AML-193 (cell line): ENCODE measurements at regions not wholly inside any gene's neighbourhood (a gene's known extent, or its start where the extent isn't known, plus 50 kb on each side); places are given as distances from the start of the nearest gene placed in this dataset.

Source experiments
- DNase-seq, 2 experiments: peaks; one replicate each; lab custom pipeline; 2025; lab: John Stamatoyannopoulos, UW

GRCh38 chrX:58051346-58051745, 141.1 kb upstream of the ZXDA start:
- no peak for DNase-seq

DNA sequence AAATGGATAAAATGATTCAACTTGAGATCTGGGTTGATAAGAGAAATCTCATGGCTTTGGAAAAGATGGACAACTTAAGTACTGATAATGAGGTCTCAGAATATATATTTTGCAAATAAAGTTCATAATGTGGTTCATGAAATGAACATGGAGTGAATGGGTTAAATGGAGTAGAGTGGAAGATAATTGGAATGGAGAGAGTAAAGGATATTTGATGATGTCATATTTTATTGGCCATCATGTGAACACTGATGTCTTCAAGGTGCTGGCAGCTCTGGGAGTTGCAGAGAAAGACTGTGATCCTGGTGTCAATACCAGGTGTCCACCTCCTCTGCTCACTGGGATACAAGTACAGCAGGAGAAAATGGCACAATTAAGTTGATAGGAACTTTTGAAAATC, 133.9 kb upstream of the ZXDA start:
- DNase-seq, result no peak

- peak; percentile 8 to 14 for DNase-seq
Measured at GRCh38 chrX:58025979-58026378, 115.7 kb upstream of the ZXDA start.

GRCh38 chrX:57985951-57986350, 75.7 kb upstream of the ZXDA start:
- no peak for DNase-seq

GRCh38 chrX:57984620-57985019, 74.4 kb upstream of the ZXDA start:
- DNase-seq, result no peak

DNA sequence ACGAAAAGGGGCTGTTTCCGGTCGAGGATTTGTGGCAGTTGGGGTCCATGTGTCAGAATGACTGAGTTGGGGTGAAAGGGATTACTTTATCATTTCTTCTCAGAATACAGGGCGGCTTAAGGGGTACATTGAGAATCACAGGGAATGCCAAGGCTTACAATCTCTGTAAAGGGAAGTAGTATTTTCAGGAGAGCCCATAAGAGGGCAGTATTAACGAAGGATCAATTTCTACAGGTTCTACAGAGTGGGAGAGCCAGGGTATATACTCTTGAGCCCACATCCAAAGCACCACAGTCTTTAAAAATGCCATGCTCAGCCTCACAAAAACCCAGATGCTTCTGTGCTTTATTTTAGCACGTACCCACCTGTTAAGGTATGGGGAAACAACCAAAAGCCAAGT, 67.7 kb upstream of the ZXDA start:
- peak; percentile 0 to 8 for DNase-seq

DNA sequence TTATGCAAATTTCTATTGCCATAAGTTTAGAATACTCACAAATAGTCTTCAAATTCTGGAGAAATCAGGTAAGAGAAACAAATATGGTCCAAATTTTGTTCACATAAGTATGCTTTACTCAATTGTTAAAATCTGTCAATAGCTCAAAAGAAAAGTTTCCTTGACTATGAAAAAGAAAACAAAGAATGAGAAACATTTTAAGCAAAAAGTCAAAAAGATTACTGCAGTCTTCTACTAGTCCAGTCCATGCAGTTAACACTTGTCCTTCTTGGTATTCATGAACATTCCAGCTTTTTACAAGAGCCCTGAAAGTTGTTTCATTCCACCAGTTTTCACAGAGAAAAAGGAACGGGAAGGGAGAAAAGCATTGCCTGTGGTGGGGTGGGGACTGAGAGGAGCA, 54.7 kb upstream of the ZXDA start:
- no peak for DNase-seq
